H1 (cell line): ENCODE measurements at regions not wholly inside any gene's neighbourhood (a gene's known extent, or its start where the extent isn't known, plus 50 kb on each side); places are given as distances from the start of the nearest gene placed in this dataset.

Source experiments
- CTCF ChIA-PET: fragments of 300-600 bp; sonication (Branson Sonifier 250); formaldehyde crosslinking; loops from one replicate; lab custom pipeline; 2021; ENCODE audit not compliant: partially characterized antibody; lab: Charles Lee
- POLR2A ChIA-PET: fragments of 300-600 bp; sonication (Branson Sonifier 250); formaldehyde crosslinking; loops from one replicate; lab custom pipeline; 2021; ENCODE audit warnings: inconsistent platforms; ENCODE audit not compliant: partially characterized antibody; lab: Charles Lee
- DNase-seq, 2 experiments: peaks; one replicate each; pipeline versions ENCODE4 v3.0.0 to v3.0.0-alpha.2; 2010 to 2022; ENCODE audit warnings: low spot score in 2 of 2, low read depth in 1 of 2, mixed read lengths in 1 of 2
- FAIRE-seq: peaks from 2 replicates; lab custom pipeline; 2011; peaks lifted over from hg19 to GRCh38; lab: Jason Lieb, UNC
- H2AFZ ChIP-seq: 2 replicates; pipeline ENCODE4 v1.8.1; 2012; ENCODE audit warnings: low read length, inconsistent platforms
- H2AK5ac ChIP-seq: 2 replicates; pipeline ENCODE4 v1.6.1; 2013; ENCODE audit warnings: low read depth, low read length
- H2BK120ac ChIP-seq: replicated peaks from 2 replicates; pipeline ENCODE3; 2013; ENCODE audit warnings: low read depth, low read length, inconsistent platforms
- H2BK12ac ChIP-seq: 2 replicates; pipeline ENCODE4 v1.6.1; 2013; ENCODE audit warnings: low read depth, low read length
- H2BK15ac ChIP-seq: 2 replicates; pipeline ENCODE4 v1.6.1; 2013; ENCODE audit warnings: low read length
- H2BK20ac ChIP-seq: 2 replicates; pipeline ENCODE4 v1.6.1; 2013; ENCODE audit warnings: low read length
- H2BK5ac ChIP-seq: 2 replicates; pipeline ENCODE4 v1.6.1; 2013; ENCODE audit warnings: low read depth, low read length
- H3K14ac ChIP-seq: 2 replicates; pipeline ENCODE4 v1.6.1; 2013; ENCODE audit warnings: inconsistent platforms; ENCODE audit not compliant: insufficient read length
- H3K18ac ChIP-seq: 2 replicates; pipeline ENCODE4 v1.6.1; 2013; ENCODE audit warnings: low read length; ENCODE audit errors: extremely low read depth
- H3K23ac ChIP-seq: 2 replicates; pipeline ENCODE4 v1.6.1; 2013; ENCODE audit warnings: inconsistent platforms; ENCODE audit not compliant: insufficient read length
- H3K23me2 ChIP-seq: 2 replicates; pipeline ENCODE4 v1.6.1; 2013; ENCODE audit warnings: low read depth, low read length
- H3K27ac ChIP-seq: 2 replicates; pipeline ENCODE4 v1.6.1; 2011; ENCODE audit warnings: low read depth, low read length, inconsistent platforms
- H3K27me3 ChIP-seq, 4 experiments: replicated peaks in 1 of 4; 1 replicate in 1 of 4; 2 replicates in 3 of 4; pipeline versions ENCODE4 v1.6.1 to v1.8.1; 2011 to 2013; ENCODE audit warnings: low read length in 3 of 4, mild to moderate bottlenecking in 3 of 4, inconsistent platforms in 2 of 4, mixed read lengths in 2 of 4, moderate library complexity in 1 of 4; ENCODE audit not compliant: control insufficient read depth in 3 of 4, insufficient read depth in 3 of 4; ENCODE audit errors: extremely low read depth in 1 of 4
- H3K36me3 ChIP-seq, 4 experiments: 2 replicates each; pipeline versions ENCODE4 v1.6.1 to v1.8.1; 2011 to 2013; ENCODE audit warnings: mild to moderate bottlenecking in 4 of 4, low read length in 3 of 4, moderate library complexity in 2 of 4, control low read depth in 1 of 4, inconsistent platforms in 1 of 4; ENCODE audit not compliant: insufficient read depth in 4 of 4, control insufficient read depth in 2 of 4
- H3K4ac ChIP-seq: replicated peaks from 2 replicates; pipeline ENCODE3; 2013; ENCODE audit warnings: low read length, low read depth, mixed read lengths, inconsistent platforms; ENCODE audit not compliant: insufficient read length
- H3K4me1 ChIP-seq, 4 experiments: replicated peaks in 1 of 4; 1 replicate in 1 of 4; 2 replicates in 3 of 4; pipeline versions ENCODE4 v1.6.1 to v1.8.1; 2011 to 2013; ENCODE audit warnings: low read length in 3 of 4, inconsistent platforms in 2 of 4, mixed read lengths in 1 of 4; ENCODE audit not compliant: insufficient read depth in 4 of 4, control insufficient read depth in 3 of 4
- H3K4me2 ChIP-seq, 2 experiments: 2 replicates each; pipeline versions ENCODE4 v1.6.1 to v1.8.1; 2011 to 2013; ENCODE audit warnings: low read depth in 2 of 2, low read length in 2 of 2, control low read depth in 1 of 2, inconsistent platforms in 1 of 2, mild to moderate bottlenecking in 1 of 2; ENCODE audit not compliant: insufficient read depth in 1 of 2
- H3K4me3 ChIP-seq, 4 experiments: fragments of 200-600, 300-600 bp in 1 of 4; sonication (generic), shearing (Covaris generic), sonication (Bioruptor Twin) in 1 of 4; 2 replicates each; pipeline versions ENCODE4 v1.5.1 to v1.8.1; 2011 to 2016; ENCODE audit warnings: low read length in 4 of 4, low read depth in 3 of 4, control low read depth in 2 of 4, inconsistent platforms in 2 of 4, mild to moderate bottlenecking in 2 of 4, mixed read lengths in 1 of 4, moderate library complexity in 1 of 4; ENCODE audit not compliant: insufficient read depth in 2 of 4; ENCODE audit errors: extremely low read depth in 1 of 4
- H3K56ac ChIP-seq: replicated peaks from 2 replicates; pipeline ENCODE3; 2013; ENCODE audit warnings: low read depth, mild to moderate bottlenecking, mixed read lengths, low read length, inconsistent platforms; ENCODE audit not compliant: insufficient read length
- H3K79me1 ChIP-seq: 2 replicates; pipeline ENCODE4 v1.6.1; 2013; ENCODE audit warnings: low read depth, low read length, control low read depth
- H3K79me2 ChIP-seq, 2 experiments: 2 replicates each; pipeline versions ENCODE4 v1.6.1 to v1.8.1; 2012 to 2013; ENCODE audit warnings: low read length in 2 of 2, mild to moderate bottlenecking in 2 of 2, inconsistent platforms in 1 of 2; ENCODE audit not compliant: insufficient read depth in 2 of 2, control insufficient read depth in 1 of 2
- H3K9ac ChIP-seq, 4 experiments: replicated peaks in 1 of 4; 1 replicate in 1 of 4; 2 replicates in 3 of 4; pipeline versions ENCODE4 v1.6.1 to v1.8.1; 2011 to 2013; ENCODE audit warnings: low read depth in 3 of 4, low read length in 3 of 4, control low read depth in 2 of 4, mild to moderate bottlenecking in 2 of 4, moderate library complexity in 2 of 4, inconsistent platforms in 1 of 4; ENCODE audit errors: extremely low read depth in 1 of 4
- H3K9me3 ChIP-seq, 2 experiments: 2 replicates each; pipeline versions ENCODE4 v1.6.1 to v1.8.1; 2012 to 2013; ENCODE audit warnings: mild to moderate bottlenecking in 2 of 2, moderate library complexity in 2 of 2, control low read depth in 1 of 2, inconsistent platforms in 1 of 2, low read depth in 1 of 2, low read length in 1 of 2, mixed read lengths in 1 of 2; ENCODE audit not compliant: insufficient read depth in 2 of 2
- H4K20me1 ChIP-seq, 2 experiments: replicated peaks in 1 of 2; 2 replicates each; pipeline versions ENCODE3 to v1.8.1; 2011 to 2013; ENCODE audit warnings: inconsistent platforms in 2 of 2, low read length in 2 of 2, mild to moderate bottlenecking in 1 of 2; ENCODE audit not compliant: insufficient read depth in 2 of 2, control insufficient read depth in 1 of 2
- H4K5ac ChIP-seq: 2 replicates; pipeline ENCODE4 v1.6.1; 2013; ENCODE audit warnings: low read length, low read depth, mixed read lengths, inconsistent platforms; ENCODE audit not compliant: insufficient read length
- H4K8ac ChIP-seq: 2 replicates; pipeline ENCODE4 v1.8.0; 2013; ENCODE audit warnings: mild to moderate bottlenecking, moderate library complexity, low read length, inconsistent platforms; ENCODE audit not compliant: insufficient read depth; ENCODE audit errors: extremely low read depth
- H4K91ac ChIP-seq: replicated peaks from 2 replicates; pipeline ENCODE3; 2013; ENCODE audit warnings: low read length, mixed read lengths, inconsistent platforms; ENCODE audit not compliant: insufficient read length
- ASH2L ChIP-seq: fragments of 200-600, 300-600 bp; sonication (generic); IDR thresholded peaks from one replicate; pipeline ENCODE4 v1.7.1; 2017; ENCODE audit warnings: low read length
- BRCA1 ChIP-seq: IDR thresholded peaks from 2 replicates; pipeline ENCODE4 v1.6.1; 2012; ENCODE audit warnings: low read depth, low read length, improper control_type of control experiment
- CEBPB ChIP-seq: IDR thresholded peaks from 2 replicates; pipeline ENCODE4 v1.6.1; 2012; ENCODE audit warnings: low read depth, low read length
- E2F6 ChIP-seq: IDR thresholded peaks from 2 replicates; pipeline ENCODE4 v1.6.1; 2012; ENCODE audit warnings: inconsistent platforms
- HDAC6 ChIP-seq: IDR thresholded peaks from one replicate; pipeline ENCODE4 v1.7.1; 2012; ENCODE audit warnings: low read depth, mild to moderate bottlenecking, inconsistent platforms, low read length, moderate library complexity
- JUN ChIP-seq: IDR thresholded peaks from 2 replicates; pipeline ENCODE4 v1.6.1; 2011; ENCODE audit warnings: low read depth, mild to moderate bottlenecking, improper control_type of control experiment, low read length
- KDM5A ChIP-seq: fragments of 200-600 bp; IDR thresholded peaks from 2 replicates; pipeline ENCODE4 v1.7.1; 2012; ENCODE audit warnings: mild to moderate bottlenecking, low read length, inconsistent platforms, mixed read lengths
- POLR2A ChIP-seq, 2 experiments: IDR thresholded peaks; 1 replicate in 1 of 2; 2 replicates in 1 of 2; pipeline ENCODE4 v1.6.1; 2011; ENCODE audit warnings: low read depth in 2 of 2, low read length in 2 of 2, mild to moderate bottlenecking in 2 of 2; ENCODE audit errors: control extremely low read depth in 1 of 2
- RBBP5 ChIP-seq: IDR thresholded peaks from 2 replicates; pipeline ENCODE4 v1.7.1; 2012; ENCODE audit warnings: low read depth, mild to moderate bottlenecking, inconsistent platforms, low read length, moderate library complexity, borderline replicate concordance
- RNF2 ChIP-seq: fragments of 200-900, 300-1000 bp; sonication (generic); IDR thresholded peaks from 2 replicates; pipeline ENCODE4 v1.7.1; 2016; ENCODE audit warnings: borderline replicate concordance, low read depth, mild to moderate bottlenecking, antibody characterized with exemption, low read length; ENCODE audit not compliant: poor library complexity, severe bottlenecking; ENCODE audit errors: missing control alignments
- SIRT6 ChIP-seq: IDR thresholded peaks from one replicate; pipeline ENCODE4 v1.7.1; 2012; ENCODE audit warnings: low read length, inconsistent platforms
- SP1 ChIP-seq: IDR thresholded peaks from 2 replicates; pipeline ENCODE4 v1.6.1; 2011; ENCODE audit warnings: low read depth, low read length
- WGBS, 2 experiments: shearing (Covaris generic) in 1 of 2; methylation state at CpG; one replicate each; pipeline versions ENCODE4 v1.1.6 to v1.1.7; 2013 to 2015; ENCODE audit warnings: low lambda C conversion rate in 2 of 2, mixed read lengths in 2 of 2, inconsistent platforms in 1 of 2, low coverage in 1 of 2, missing lambda C conversion rate in 1 of 2; ENCODE audit not compliant: insufficient replicate concordance in 2 of 2, insufficient coverage in 1 of 2, insufficient read length in 1 of 2; ENCODE audit errors: extremely low coverage in 1 of 2, missing lambda C conversion rate in 1 of 2; 5-methylcytosine and 5-hydroxymethylcytosine counted together

DNA sequence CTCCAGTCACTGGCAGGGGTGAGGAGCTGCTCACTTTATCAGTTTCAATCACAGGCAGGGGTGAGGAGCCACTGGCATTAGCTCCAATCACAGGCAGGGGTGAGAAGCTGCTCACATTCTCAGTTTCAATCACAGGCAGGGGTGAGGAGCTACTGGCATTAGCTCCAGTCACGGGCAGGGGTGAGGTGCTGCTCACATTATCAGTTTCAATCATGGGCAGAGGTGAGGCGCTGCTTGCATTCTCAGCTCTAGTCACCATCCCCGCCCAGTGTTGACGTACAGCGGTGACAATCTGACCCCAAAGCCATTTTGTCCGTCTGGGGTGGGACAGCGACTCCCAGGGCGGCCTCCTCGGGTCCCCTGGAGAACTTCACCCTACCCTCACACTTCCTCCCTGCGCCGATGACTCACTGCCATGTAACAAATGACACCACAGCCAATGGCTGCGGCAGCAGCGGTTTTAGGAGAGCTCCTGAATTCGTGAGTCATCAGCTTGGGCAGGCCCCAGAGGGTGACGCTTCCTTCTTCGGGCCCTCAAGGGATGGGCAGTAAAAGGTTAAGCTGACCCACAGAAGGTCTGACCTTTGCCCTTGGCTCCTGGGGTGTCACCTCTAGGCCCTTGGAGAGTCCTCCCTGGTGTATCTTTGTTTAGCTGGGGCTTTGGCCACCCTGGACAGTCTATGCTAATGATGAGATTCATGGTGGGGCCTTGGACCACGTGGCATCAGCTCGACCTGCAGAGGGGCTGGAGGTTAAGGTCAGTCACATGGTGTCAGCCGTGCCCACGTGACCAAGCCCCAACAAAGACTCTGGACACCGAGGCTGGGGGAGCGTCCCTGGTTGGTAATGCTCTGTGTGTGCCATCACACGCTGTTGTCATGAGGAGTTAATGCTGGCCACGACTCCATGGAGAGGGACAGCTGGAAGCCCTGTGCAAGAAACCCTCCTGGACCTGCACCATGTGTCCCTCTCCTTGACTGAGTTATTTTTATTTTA is 171.7 kb downstream of the C16orf95 start:
- WGBS, 2 experiments = 81% methylated on average over 24 of the region's 24 CpGs; no CpG with 5 or more reads in 1 of the 2 experiments
- H2BK20ac ChIP-seq = no peak overlapping the region
- no peaks in the 10 kb centered on the region for H3K79me1 ChIP-seq
- no peak overlapping the region for H3K4ac ChIP-seq
- H3K14ac ChIP-seq = no peak overlapping the region
- H2AFZ ChIP-seq = no peak overlapping the region
- no peaks in the 10 kb centered on the region for H4K20me1 ChIP-seq
- no peak overlapping the region for H3K18ac ChIP-seq
- H2BK15ac ChIP-seq = no peak overlapping the region
- H3K4me1 ChIP-seq = peaks cover 0 to 9% (median under 1%) of the 10 kb centered on the region in 4 experiments; a peak in 3 of 7 replicates
- POLR2A ChIA-PET = interaction anchor here (0.9 kb wide), 1 partner anchor 172 kb away, joined by 3 read pairs; the partner anchor contains the start of gene C16orf95
- H3K23ac ChIP-seq = no peak overlapping the region
- no peak overlapping the region for H2AK5ac ChIP-seq
- no peak overlapping the region for H3K4me2 ChIP-seq
- no peaks in the 10 kb centered on the region for H3K79me2 ChIP-seq
- CTCF ChIA-PET = interaction anchor here (0.6 to 1.2 kb wide), 5 partner anchors 16 to 530 kb away, joined by 3 to 5 read pairs (median 3); no protein-coding TSS in a partner anchor
- DNase-seq (no peak), FAIRE-seq (no peak)
- no peak overlapping the region for H3K4me3 ChIP-seq
- no peak overlapping the region for H3K9ac ChIP-seq
- H4K5ac ChIP-seq = no peak overlapping the region
- no peaks in the 10 kb centered on the region for H3K36me3 ChIP-seq
- H2BK12ac ChIP-seq = no peak overlapping the region; the same call in 1 of the 2 replicates
- H2BK5ac ChIP-seq = no peak overlapping the region
- H3K56ac ChIP-seq = no peak overlapping the region
- H4K91ac ChIP-seq = no peak overlapping the region
- no peaks in the 10 kb centered on the region for H3K27me3 ChIP-seq
- no peak overlapping the region for H2BK120ac ChIP-seq
- no peaks in the 10 kb centered on the region for H3K23me2 ChIP-seq
- 0 out of 2 replicates have a peak overlapping the region, but pooled peaks have one; percentile 54 for H4K8ac ChIP-seq
- peaks cover 5 to 6% of the 10 kb centered on the region in 2 experiments; a peak in 3 of 4 replicates for H3K9me3 ChIP-seq
- no peak overlapping the region for H3K27ac ChIP-seq
- no peak for TF ChIP-seq KDM5A
- TF ChIP-seq ASH2L = no peak
- TF ChIP-seq E2F6 = no peak
- no peak for TF ChIP-seq CEBPB
- TF ChIP-seq BRCA1 = no peak
- TF ChIP-seq POLR2A (IDR thresholded peaks at IDR 0.05; ENCODE audit: control extremely low read depth in 1 of 2, low read depth in 2 of 2, low read length in 2 of 2) = no peak
- no peak for TF ChIP-seq JUN
- no peak for TF ChIP-seq SP1
- no peak for TF ChIP-seq HDAC6
- TF ChIP-seq SIRT6 = no peak
- no peak for TF ChIP-seq RNF2
- no peak for TF ChIP-seq RBBP5
